AG04450 (cell line): ENCODE measurements at regions not wholly inside any gene's neighbourhood (a gene's known extent, or its start where the extent isn't known, plus 50 kb on each side); places are given as distances from the start of the nearest gene placed in this dataset.
"Not testable (repeated sequence)": the region's sequence is repeated elsewhere in the genome, so short reads cannot be mapped to it uniquely, and the experiment has no call there.

Experiments
- CTCF ChIA-PET: fragments of 300-600, 350-600 bp; formaldehyde crosslinking; extraction: SDS; loops from one replicate; lab custom pipeline; 2022; ENCODE audit warnings: antibody characterized with exemption, inconsistent platforms; lab: Charles Lee
- POLR2A ChIA-PET: fragments of 350-600 bp; formaldehyde crosslinking; extraction: SDS; loops from one replicate; lab custom pipeline; 2021; ENCODE audit warnings: antibody characterized with exemption, inconsistent platforms; lab: Yijun Ruan, JAX
- DNase-seq: peaks from one replicate; pipeline ENCODE4 v3.0.0-alpha.2; 2011; ENCODE audit warnings: low read depth, low spot score
- H3K27ac ChIP-seq: one replicate; pipeline ENCODE4 v1.5.1; 2012; ENCODE audit warnings: low read depth, low read length, control low read depth
- H3K27me3 ChIP-seq: one replicate; pipeline ENCODE4 v1.6.0; 2012; ENCODE audit warnings: low read length; ENCODE audit not compliant: control insufficient read depth, insufficient read depth
- H3K4me3 ChIP-seq: 2 replicates; pipeline ENCODE4 v1.5.1; 2011; ENCODE audit warnings: mild to moderate bottlenecking, low read depth, low read length, control low read depth
- H3K9me3 ChIP-seq: 2 replicates; pipeline ENCODE4 v1.5.1; 2012; ENCODE audit warnings: low read length; ENCODE audit not compliant: control insufficient read depth, insufficient read depth
- TF ChIP-seq, protein P1 (sequence below): IDR thresholded peaks from 2 replicates; pipeline ENCODE4 v1.5.1; 2011; ENCODE audit warnings: low read depth, low read length, control low read depth, inconsistent platforms

DNA sequence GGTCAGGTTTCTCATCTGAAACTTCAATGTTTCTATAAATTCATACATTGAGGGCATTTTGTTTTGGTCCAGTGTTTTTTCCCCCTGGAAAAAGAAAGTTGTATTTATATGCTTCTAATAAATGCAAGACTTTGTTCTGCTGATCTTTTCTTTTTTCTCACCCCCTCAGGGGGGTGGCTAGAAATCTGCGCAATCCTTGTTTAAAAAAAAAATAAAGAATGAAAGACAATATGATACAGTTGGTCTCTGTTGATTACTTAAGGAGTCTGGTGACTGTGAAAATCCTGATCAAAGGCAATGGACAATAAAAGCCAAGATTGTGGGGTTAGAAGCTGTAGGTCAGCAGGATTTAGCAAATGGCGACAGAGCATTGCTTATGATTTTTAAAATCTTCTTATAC lies 180.5 kb downstream of the KIT start:
- H3K27me3 ChIP-seq, result no peaks in the 10 kb centered on the region
- H3K27ac ChIP-seq, result no peak overlapping the region
- POLR2A ChIA-PET, result no interaction called here
- no peak overlapping the region for H3K4me3 ChIP-seq
- TF ChIP-seq, protein P1, sequence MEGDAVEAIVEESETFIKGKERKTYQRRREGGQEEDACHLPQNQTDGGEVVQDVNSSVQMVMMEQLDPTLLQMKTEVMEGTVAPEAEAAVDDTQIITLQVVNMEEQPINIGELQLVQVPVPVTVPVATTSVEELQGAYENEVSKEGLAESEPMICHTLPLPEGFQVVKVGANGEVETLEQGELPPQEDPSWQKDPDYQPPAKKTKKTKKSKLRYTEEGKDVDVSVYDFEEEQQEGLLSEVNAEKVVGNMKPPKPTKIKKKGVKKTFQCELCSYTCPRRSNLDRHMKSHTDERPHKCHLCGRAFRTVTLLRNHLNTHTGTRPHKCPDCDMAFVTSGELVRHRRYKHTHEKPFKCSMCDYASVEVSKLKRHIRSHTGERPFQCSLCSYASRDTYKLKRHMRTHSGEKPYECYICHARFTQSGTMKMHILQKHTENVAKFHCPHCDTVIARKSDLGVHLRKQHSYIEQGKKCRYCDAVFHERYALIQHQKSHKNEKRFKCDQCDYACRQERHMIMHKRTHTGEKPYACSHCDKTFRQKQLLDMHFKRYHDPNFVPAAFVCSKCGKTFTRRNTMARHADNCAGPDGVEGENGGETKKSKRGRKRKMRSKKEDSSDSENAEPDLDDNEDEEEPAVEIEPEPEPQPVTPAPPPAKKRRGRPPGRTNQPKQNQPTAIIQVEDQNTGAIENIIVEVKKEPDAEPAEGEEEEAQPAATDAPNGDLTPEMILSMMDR, result no peak
- CTCF ChIA-PET, result no interaction called here
- DNase-seq, result no peak
- no peaks in the 10 kb centered on the region for H3K9me3 ChIP-seq

DNA sequence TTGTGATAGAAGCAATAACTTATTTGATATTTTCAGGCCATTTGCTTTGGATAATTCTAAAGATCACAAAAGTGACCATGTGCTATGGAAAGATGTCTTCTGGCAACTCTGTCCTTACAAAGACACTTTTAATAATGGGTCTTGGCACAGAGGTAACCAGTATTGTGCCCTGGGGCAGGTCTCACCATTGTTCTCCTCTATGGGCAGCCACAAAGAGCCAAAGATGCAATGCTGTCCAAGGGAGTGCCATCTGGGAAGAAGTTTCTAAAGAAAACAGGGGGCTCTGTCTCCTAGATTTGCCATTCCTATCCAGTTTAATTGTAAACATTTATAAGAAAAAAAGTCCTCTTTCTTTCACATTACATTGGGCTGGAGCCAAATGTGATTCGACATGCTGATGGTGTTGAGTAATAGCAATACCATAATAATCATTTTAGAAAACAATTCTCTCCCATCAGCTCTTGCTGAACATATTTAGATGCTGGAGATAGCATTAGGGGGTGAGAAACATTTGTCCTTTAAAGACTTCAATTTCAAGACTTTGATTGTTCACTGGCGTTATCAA lies 179.9 kb downstream of the KIT start:
- H3K27me3 ChIP-seq, result no peaks in the 10 kb centered on the region
- H3K4me3 ChIP-seq, result no peak overlapping the region
- ChIA-PET CTCF (no interaction called here), POLR2A (no interaction called here)
- DNase-seq, result no peak
- no peak overlapping the region for H3K27ac ChIP-seq
- no peaks in the 10 kb centered on the region for H3K9me3 ChIP-seq
- TF ChIP-seq, protein P1, result no peak

DNA sequence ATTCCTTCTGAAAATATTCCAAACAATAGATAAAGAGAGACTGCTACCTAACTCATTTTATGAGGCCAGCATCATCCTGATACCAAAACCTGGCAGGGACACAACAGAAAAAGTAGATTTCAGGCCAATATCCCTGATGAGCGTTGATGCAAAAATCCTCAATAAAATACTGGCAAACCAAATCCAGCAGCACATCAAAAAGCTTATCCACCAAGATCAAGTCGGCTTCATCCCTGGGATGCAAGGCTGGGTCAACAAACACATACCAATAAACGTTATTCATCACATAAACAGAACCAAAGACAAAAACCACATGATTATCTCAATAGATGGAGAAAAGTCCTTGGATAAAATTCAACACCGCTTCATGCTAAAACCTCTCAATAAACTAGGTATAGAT lies 170.6 kb downstream of the KIT start:
- H3K27me3 ChIP-seq, CTCF ChIA-PET, POLR2A ChIA-PET, DNase-seq, H3K9me3 ChIP-seq, H3K4me3 ChIP-seq, H3K27ac ChIP-seq: not testable (repeated sequence)

DNA sequence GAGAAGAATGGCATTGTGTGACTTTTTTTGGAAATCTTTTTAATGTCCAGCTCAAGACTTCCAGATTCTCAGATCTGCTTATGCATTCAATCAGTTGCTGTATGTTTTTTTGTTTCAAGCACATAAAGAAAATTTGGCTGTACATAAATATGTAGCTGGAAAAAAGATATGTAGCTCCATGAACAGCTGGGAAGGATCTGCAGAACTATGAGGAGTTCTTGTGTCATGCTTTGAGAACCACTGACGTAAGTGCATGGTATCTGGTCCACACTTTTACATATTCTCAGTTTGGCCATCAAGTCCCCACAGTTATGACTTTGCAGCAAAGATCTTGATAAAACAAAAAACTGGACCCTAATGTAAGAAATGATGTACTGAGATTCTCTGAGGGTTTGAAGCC lies 165.9 kb downstream of the KIT start:
- Histone ChIP-seq H3K27me3 (no peaks in the 10 kb centered on the region), H3K27ac (no peak overlapping the region), H3K9me3 (no peaks in the 10 kb centered on the region), H3K4me3 (no peak overlapping the region)
- ChIA-PET POLR2A (no interaction called here), CTCF (no interaction called here)
- DNase-seq, result no peak
- TF ChIP-seq, protein P1, result no peak

DNA sequence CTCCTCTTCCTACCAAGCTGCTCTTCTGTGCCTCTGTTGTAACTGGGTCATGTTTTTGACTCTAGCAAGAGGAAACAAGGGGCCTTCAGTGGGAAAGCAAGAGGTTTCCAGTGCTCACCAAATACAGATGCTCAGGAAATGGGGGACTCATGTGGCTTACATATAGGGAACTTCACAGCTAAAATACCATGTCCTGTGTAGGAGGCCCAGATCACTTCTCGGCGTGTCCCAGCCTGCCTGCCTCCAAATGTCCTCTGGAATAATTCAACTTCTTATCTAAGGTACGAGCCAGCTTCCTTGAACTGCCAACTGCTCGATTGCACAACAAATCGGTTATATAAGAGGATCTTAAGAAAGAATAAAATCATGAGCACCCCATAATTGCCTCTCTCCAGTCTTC lies 161.3 kb downstream of the KIT start:
- Histone ChIP-seq H3K4me3 (no peak overlapping the region), H3K27ac (no peak overlapping the region), H3K27me3 (no peaks in the 10 kb centered on the region), H3K9me3 (no peaks in the 10 kb centered on the region)
- ChIA-PET CTCF (no interaction called here), POLR2A (no interaction called here)
- DNase-seq, result no peak
- TF ChIP-seq, protein P1, result no peak

DNA sequence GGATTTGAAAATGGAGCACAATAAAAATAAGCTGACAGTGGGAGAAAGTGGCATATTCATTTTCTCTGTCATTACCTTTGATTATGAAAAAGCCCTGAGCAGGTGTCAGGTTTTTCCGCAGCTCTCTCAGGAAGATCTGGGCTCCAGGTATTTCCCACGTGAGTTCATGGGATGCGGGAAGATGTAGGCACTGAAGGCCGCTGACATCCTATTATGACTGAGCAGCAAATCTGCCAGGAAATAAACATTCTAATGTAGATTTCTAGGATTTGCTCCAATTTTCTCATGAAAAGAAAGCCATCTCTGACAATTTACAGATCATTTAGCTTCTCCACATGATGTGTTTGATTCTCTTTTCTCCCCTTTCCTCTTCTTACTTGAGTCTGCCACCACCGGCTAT lies 160.7 kb downstream of the KIT start:
- Histone ChIP-seq H3K27me3 (no peaks in the 10 kb centered on the region), H3K27ac (no peak overlapping the region), H3K4me3 (no peak overlapping the region), H3K9me3 (no peaks in the 10 kb centered on the region)
- ChIA-PET POLR2A (no interaction called here), CTCF (no interaction called here)
- TF ChIP-seq, protein P1, result no peak
- no peak for DNase-seq
